ENCODE measurements at regions not wholly inside any gene's neighbourhood (a gene's known extent, or its start where the extent isn't known, plus 50 kb on each side); places are given as distances from the start of the nearest gene placed in this dataset.

DNA sequence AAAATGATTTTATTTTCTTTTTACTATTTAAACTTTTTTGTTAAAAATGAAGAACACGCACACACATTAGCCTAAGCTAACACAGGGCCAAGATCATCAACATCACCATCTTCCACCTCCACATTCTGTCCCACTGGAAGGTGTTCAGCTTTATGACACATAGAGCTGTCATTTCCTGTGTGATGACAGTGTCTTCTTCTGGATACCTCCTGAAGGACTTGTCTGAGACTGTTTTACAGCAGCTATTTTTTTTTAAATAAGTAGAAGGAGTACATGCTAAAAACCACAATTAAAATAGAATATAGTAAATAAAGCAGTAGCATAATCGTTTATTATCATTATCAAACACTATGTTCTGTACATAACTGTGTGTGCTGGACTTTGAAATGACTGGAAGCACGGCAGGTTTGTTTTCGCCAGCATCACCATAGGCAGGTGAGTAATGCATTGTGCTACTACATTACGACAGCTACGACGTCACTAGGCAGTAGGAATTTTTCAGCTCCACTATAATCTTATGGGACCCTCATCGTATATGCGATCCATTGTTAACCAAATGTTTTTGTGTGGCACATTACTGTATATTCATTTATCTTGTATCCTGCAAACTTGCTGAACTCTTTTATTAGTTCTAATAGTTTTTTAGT is 72.8 kb downstream of the KLF15 start:
- TF ChIP-seq EZH2 (IDR thresholded peaks at IDR 0.05; ENCODE audit: insufficient read depth, low read length): no peak
- TF ChIP-seq, protein P1, sequence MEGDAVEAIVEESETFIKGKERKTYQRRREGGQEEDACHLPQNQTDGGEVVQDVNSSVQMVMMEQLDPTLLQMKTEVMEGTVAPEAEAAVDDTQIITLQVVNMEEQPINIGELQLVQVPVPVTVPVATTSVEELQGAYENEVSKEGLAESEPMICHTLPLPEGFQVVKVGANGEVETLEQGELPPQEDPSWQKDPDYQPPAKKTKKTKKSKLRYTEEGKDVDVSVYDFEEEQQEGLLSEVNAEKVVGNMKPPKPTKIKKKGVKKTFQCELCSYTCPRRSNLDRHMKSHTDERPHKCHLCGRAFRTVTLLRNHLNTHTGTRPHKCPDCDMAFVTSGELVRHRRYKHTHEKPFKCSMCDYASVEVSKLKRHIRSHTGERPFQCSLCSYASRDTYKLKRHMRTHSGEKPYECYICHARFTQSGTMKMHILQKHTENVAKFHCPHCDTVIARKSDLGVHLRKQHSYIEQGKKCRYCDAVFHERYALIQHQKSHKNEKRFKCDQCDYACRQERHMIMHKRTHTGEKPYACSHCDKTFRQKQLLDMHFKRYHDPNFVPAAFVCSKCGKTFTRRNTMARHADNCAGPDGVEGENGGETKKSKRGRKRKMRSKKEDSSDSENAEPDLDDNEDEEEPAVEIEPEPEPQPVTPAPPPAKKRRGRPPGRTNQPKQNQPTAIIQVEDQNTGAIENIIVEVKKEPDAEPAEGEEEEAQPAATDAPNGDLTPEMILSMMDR (IDR thresholded peaks at IDR 0.05; ENCODE audit: insufficient read depth, low read depth, low read length): no peak

Measured in astrocyte (in vitro differentiated cells and primary cell).